OCI-LY1 (cell line): ENCODE measurements at regions not wholly inside any gene's neighbourhood (a gene's known extent, or its start where the extent isn't known, plus 50 kb on each side); places are given as distances from the start of the nearest gene placed in this dataset.

Experiments used
- H2AFZ ChIP-seq: fragments of 200-600 bp; sonication (generic), shearing (Covaris generic); 2 replicates; pipeline ENCODE4 v1.6.0; 2014; ENCODE audit warnings: antibody characterized with exemption, mild to moderate bottlenecking, low read length
- H3F3A ChIP-seq: fragments of 200-600 bp; sonication (generic), shearing (Covaris generic); 2 replicates; pipeline ENCODE4 v1.6.0; 2014; ENCODE audit warnings: mild to moderate bottlenecking, antibody characterized with exemption, low read length, moderate library complexity; ENCODE audit not compliant: insufficient read depth
- H3K27ac ChIP-seq: fragments of 200-600 bp; sonication (generic); 2 replicates; pipeline ENCODE4 v1.5.1; 2014; ENCODE audit warnings: low read length, mixed run types, mild to moderate bottlenecking, low read depth; ENCODE audit not compliant: poor library complexity, severe bottlenecking
- H3K27me3 ChIP-seq: fragments of 200-600 bp; sonication (generic); 2 replicates; pipeline ENCODE4 v1.6.0; 2014; ENCODE audit warnings: antibody characterized with exemption, mild to moderate bottlenecking, low read length, moderate library complexity; ENCODE audit not compliant: insufficient read depth
- H3K36me3 ChIP-seq: fragments of 200-600 bp; sonication (generic); 2 replicates; pipeline ENCODE4 v1.6.1; 2014; ENCODE audit warnings: mild to moderate bottlenecking, antibody characterized with exemption, low read length, moderate library complexity, mixed read lengths; ENCODE audit not compliant: insufficient read depth
- H3K4me1 ChIP-seq: fragments of 200-600 bp; sonication (generic); 2 replicates; pipeline ENCODE4 v1.5.1; 2014; ENCODE audit warnings: mild to moderate bottlenecking, low read length, moderate library complexity; ENCODE audit not compliant: insufficient read depth, severe bottlenecking
- H3K4me2 ChIP-seq: fragments of 200-600 bp; sonication (generic), shearing (Covaris generic); 2 replicates; pipeline ENCODE4 v1.6.1; 2014; ENCODE audit warnings: low read length
- H3K4me3 ChIP-seq: fragments of 200-600 bp; sonication (generic); 2 replicates; pipeline ENCODE4 v1.5.1; 2014; ENCODE audit warnings: low read length, low read depth, mild to moderate bottlenecking, mixed read lengths; ENCODE audit not compliant: poor library complexity, severe bottlenecking
- H3K79me2 ChIP-seq: fragments of 200-600 bp; shearing (Covaris generic); 2 replicates; pipeline ENCODE4 v1.6.1; 2016; ENCODE audit warnings: mixed run types, low read length, mixed read lengths; ENCODE audit not compliant: insufficient read depth
- H3K9ac ChIP-seq: fragments of 200-600 bp; sonication (generic), shearing (Covaris generic); 2 replicates; pipeline ENCODE4 v1.6.1; 2014; ENCODE audit warnings: mild to moderate bottlenecking, low read length, mixed read lengths
- H3K9me2 ChIP-seq: fragments of 200-600 bp; sonication (generic), shearing (Covaris generic); 2 replicates; pipeline ENCODE4 v1.6.1; 2014; ENCODE audit warnings: low read depth, mild to moderate bottlenecking, low read length, mixed read lengths
- H3K9me3 ChIP-seq: fragments of 200-600 bp; shearing (Covaris generic); 2 replicates; pipeline ENCODE4 v1.6.1; 2014; ENCODE audit warnings: low read length, mixed read lengths
- H4K20me1 ChIP-seq: fragments of 200-600 bp; sonication (generic), shearing (Covaris generic); 2 replicates; pipeline ENCODE4 v1.6.0; 2016; ENCODE audit warnings: mild to moderate bottlenecking, low read length; ENCODE audit not compliant: insufficient read depth
- CTCF ChIP-seq: fragments of 200-600 bp; sonication (generic), shearing (Covaris generic); IDR thresholded peaks from 2 replicates; pipeline ENCODE4 v1.5.1; 2017; ENCODE audit warnings: mild to moderate bottlenecking, antibody characterized with exemption, low read length, moderate library complexity, mixed read lengths
- EZH2 ChIP-seq: fragments of 200-600 bp; sonication (generic), shearing (Covaris generic); IDR thresholded peaks from 2 replicates; pipeline ENCODE4 v1.8.0; 2017; ENCODE audit warnings: borderline replicate concordance, mixed run types, mild to moderate bottlenecking, antibody characterized with exemption, low read length, moderate library complexity, mixed read lengths

DNA sequence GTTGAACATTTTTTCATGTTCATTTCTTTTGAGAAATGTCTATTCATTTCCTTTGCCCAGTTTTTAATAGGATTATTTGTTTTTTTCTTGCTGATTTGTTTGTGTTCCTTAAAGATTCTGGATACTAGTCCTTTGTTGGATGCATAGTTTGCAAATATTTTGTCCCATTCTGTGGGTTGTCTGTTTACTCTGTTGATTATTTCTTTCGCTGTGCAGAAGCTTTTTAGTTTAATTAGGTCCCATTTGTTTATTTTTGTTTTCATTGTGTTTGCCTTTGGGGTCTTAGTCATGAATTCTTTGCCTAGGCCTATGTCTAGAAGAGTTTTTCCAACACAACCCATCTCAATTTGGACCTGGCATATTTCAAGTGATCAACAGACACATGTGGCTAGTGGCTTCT, 116.1 kb upstream of the GALNT2 start:
- Histone ChIP-seq H3K27ac (no peak overlapping the region), H3K36me3 (no peaks in the 10 kb centered on the region), H3K9me3 (no peaks in the 10 kb centered on the region), H3K9me2 (no peaks in the 10 kb centered on the region), H3K4me1 (no peaks in the 10 kb centered on the region), H3K79me2 (no peaks in the 10 kb centered on the region), H3K27me3 (no peaks in the 10 kb centered on the region), H3K4me2 (no peak overlapping the region), H3F3A (no peaks in the 10 kb centered on the region), H3K9ac (no peak overlapping the region), H4K20me1 (no peaks in the 10 kb centered on the region), H2AFZ (no peak overlapping the region), H3K4me3 (no peak overlapping the region)
- TF ChIP-seq EZH2: no peak
- no peak for TF ChIP-seq CTCF

DNA sequence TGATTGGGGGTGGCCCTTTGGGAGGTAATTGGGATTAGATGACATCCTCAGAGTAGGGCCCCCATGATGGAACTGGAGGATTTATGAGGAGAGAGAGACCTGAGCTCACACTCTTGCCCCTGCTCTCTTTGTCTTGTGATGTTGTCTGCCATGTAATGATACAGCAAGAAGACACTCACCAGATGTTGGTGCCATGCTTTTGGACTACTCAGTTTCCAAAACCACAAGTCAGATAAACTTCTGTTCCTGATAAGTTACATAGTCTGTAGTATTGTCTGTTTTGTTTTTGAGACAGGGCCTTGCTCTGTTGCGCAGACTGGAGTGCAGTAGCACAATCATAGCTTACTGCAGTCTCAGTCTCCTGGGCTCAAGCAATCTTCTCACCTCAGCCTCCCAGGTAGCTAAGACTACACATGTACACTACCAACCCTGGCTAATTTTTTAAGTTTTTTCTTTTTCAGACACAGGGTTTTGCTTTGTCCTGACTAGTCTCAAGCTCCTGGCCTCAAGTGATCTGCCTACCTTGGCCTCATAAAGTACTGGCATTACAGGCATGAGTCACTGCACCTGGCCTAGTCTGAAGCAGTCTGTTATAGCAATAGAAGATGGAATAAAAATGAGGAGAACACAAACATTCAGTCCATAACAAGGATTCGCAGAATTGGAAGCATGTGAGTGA, 115.0 kb upstream of the GALNT2 start:
- TF ChIP-seq CTCF (no peak), EZH2 (no peak)
- Histone ChIP-seq H3K4me2 (no peak overlapping the region), H3K27ac (no peak overlapping the region), H3K9me2 (no peaks in the 10 kb centered on the region), H3K9me3 (no peaks in the 10 kb centered on the region), H3K4me3 (no peak overlapping the region), H3F3A (no peaks in the 10 kb centered on the region), H3K27me3 (no peaks in the 10 kb centered on the region), H3K4me1 (no peaks in the 10 kb centered on the region), H3K79me2 (no peaks in the 10 kb centered on the region), H3K9ac (no peak overlapping the region), H3K36me3 (no peaks in the 10 kb centered on the region), H2AFZ (no peak overlapping the region), H4K20me1 (no peaks in the 10 kb centered on the region)

- H3K4me1 ChIP-seq: no peaks in the 10 kb centered on the region
- H3K9me3 ChIP-seq: no peaks in the 10 kb centered on the region
- H2AFZ ChIP-seq: no peak overlapping the region
- no peak overlapping the region for H3K9ac ChIP-seq
- H3K27me3 ChIP-seq: no peaks in the 10 kb centered on the region
- H3K9me2 ChIP-seq: no peaks in the 10 kb centered on the region
- no peaks in the 10 kb centered on the region for H3F3A ChIP-seq
- no peak overlapping the region for H3K4me2 ChIP-seq
- no peaks in the 10 kb centered on the region for H3K36me3 ChIP-seq
- no peak overlapping the region for H3K27ac ChIP-seq
- TF ChIP-seq CTCF (no peak), EZH2 (no peak)
- no peak overlapping the region for H3K4me3 ChIP-seq
- no peaks in the 10 kb centered on the region for H3K79me2 ChIP-seq
- no peaks in the 10 kb centered on the region for H4K20me1 ChIP-seq
Observed at GRCh38 chr1:229952670-229953520, 114.1 kb upstream of the GALNT2 start.
